B cell (primary cell): ENCODE measurements at regions not wholly inside any gene's neighbourhood (a gene's known extent, or its start where the extent isn't known, plus 50 kb on each side); places are given as distances from the start of the nearest gene placed in this dataset.

Experiments used
- ATAC-seq: fragments of 200-7000 bp; cut with Tn5 transposase; one replicate; pipeline ENCODE4 v1.10.0; 2021; ENCODE audit warnings: low read depth, mild to moderate bottlenecking, moderate number of reproducible peaks, moderate library complexity
- CTCF ChIA-PET: fragments of 350-600 bp; sonication (Branson Sonifier 250); formaldehyde crosslinking; loops from one replicate; lab custom pipeline; 2021; ENCODE audit warnings: antibody characterized with exemption, inconsistent platforms; lab: Charles Lee
- POLR2A ChIA-PET: fragments of 350-600 bp; sonication (Branson Sonifier 250); formaldehyde crosslinking; loops from one replicate; lab custom pipeline; 2021; ENCODE audit warnings: antibody characterized with exemption; lab: Charles Lee
- DNase-seq: peaks from one replicate; pipeline ENCODE4 v3.0.0; 2013
- H2AFZ ChIP-seq: 2 replicates; pipeline ENCODE4 v1.6.1; 2012; ENCODE audit warnings: mild to moderate bottlenecking, low read depth, low read length; ENCODE audit not compliant: insufficient read depth, poor library complexity, severe bottlenecking
- H3K27ac ChIP-seq, 2 donors: 1 replicate in 1 of 2; 2 replicates in 1 of 2; pipeline ENCODE4 v1.5.1; 2012 to 2013; ENCODE audit warnings: low read length in 2 of 2, mild to moderate bottlenecking in 2 of 2, moderate library complexity in 1 of 2
- H3K27me3 ChIP-seq, 4 experiments: fragments of 200-600 bp in 1 of 4; sonication (generic) in 1 of 4; replicated peaks in 1 of 4; 1 replicate in 2 of 4; 2 replicates in 2 of 4; pipeline versions ENCODE4 v1.6.1 to v1.7.0; 2013 to 2016; ENCODE audit warnings: low read length in 3 of 4, mild to moderate bottlenecking in 2 of 4, mixed read lengths in 1 of 4, moderate library complexity in 1 of 4; ENCODE audit not compliant: insufficient read depth in 4 of 4, control insufficient read depth in 3 of 4; ENCODE audit errors: control extremely low read depth in 1 of 4
- H3K36me3 ChIP-seq, 2 experiments: replicated peaks in 1 of 2; 1 replicate in 1 of 2; 2 replicates in 1 of 2; pipeline versions ENCODE4 v1.6.1 to v1.7.1; 2013; ENCODE audit warnings: low read length in 1 of 2; ENCODE audit not compliant: insufficient read depth in 2 of 2, control insufficient read depth in 1 of 2; ENCODE audit errors: control extremely low read depth in 1 of 2, extremely low read depth in 1 of 2
- H3K4me1 ChIP-seq, 2 donors: fragments of 200-600 bp in 1 of 2; sonication (generic) in 1 of 2; 1 replicate in 1 of 2; 2 replicates in 1 of 2; pipeline versions ENCODE4 v1.5.1 to v1.6.1; 2013 to 2017; ENCODE audit warnings: low read length in 2 of 2; ENCODE audit not compliant: control insufficient read depth in 2 of 2, insufficient read depth in 2 of 2
- H3K4me2 ChIP-seq: replicated peaks from 2 replicates; pipeline ENCODE3; 2012; ENCODE audit warnings: mild to moderate bottlenecking, low read depth, low read length; ENCODE audit not compliant: poor library complexity, severe bottlenecking
- H3K4me3 ChIP-seq, 5 experiments: fragments of 200-600 bp in 1 of 5; sonication (generic) in 1 of 5; 1 replicate in 3 of 5; 2 replicates in 2 of 5; pipeline versions ENCODE4 v1.5.1 to v1.7.0; 2011 to 2016; ENCODE audit warnings: low read length in 4 of 5, mild to moderate bottlenecking in 4 of 5, low read depth in 2 of 5, control low read depth in 1 of 5, moderate library complexity in 1 of 5; ENCODE audit not compliant: insufficient read depth in 1 of 5; ENCODE audit errors: control extremely low read depth in 1 of 5, extremely low read depth in 1 of 5
- H3K79me2 ChIP-seq: fragments of 200-600 bp; sonication (generic); one replicate; pipeline ENCODE4 v1.6.0; 2016; ENCODE audit warnings: low read length; ENCODE audit not compliant: control insufficient read depth, insufficient read depth
- H3K9ac ChIP-seq: fragments of 200-600 bp; sonication (generic); 2 replicates; pipeline ENCODE4 v1.6.1; 2017; ENCODE audit warnings: mild to moderate bottlenecking, low read length, moderate library complexity
- H3K9me3 ChIP-seq, 3 donors: one replicate each; pipeline versions ENCODE4 v1.6.1 to v1.7.1; 2013; ENCODE audit warnings: low read length in 2 of 3; ENCODE audit not compliant: control insufficient read depth in 2 of 3, insufficient read depth in 1 of 3; ENCODE audit errors: control extremely low read depth in 1 of 3
- H4K20me1 ChIP-seq: 2 replicates; pipeline ENCODE4 v1.6.0; 2012; ENCODE audit warnings: mild to moderate bottlenecking, low read length; ENCODE audit not compliant: insufficient read depth, control insufficient read depth, poor library complexity, severe bottlenecking
- H3K27ac Mint-ChIP-seq: one replicate; pipeline ENCODE4 v1.8.0; 2021; ENCODE audit warnings: mixed read lengths
- H3K27me3 Mint-ChIP-seq: one replicate; pipeline ENCODE4 v1.8.0; 2021; ENCODE audit warnings: mixed read lengths
- H3K4me1 Mint-ChIP-seq: one replicate; pipeline ENCODE4 v1.8.0; 2021; ENCODE audit warnings: mixed read lengths
- H3K4me3 Mint-ChIP-seq: one replicate; pipeline ENCODE4 v1.8.0; 2021; ENCODE audit warnings: mixed read lengths
- H3K9me3 Mint-ChIP-seq: one replicate; pipeline ENCODE4 v1.8.0; 2022; ENCODE audit warnings: mixed read lengths; ENCODE audit not compliant: insufficient read depth
- CTCF ChIP-seq: fragments of 200-600 bp; IDR thresholded peaks from one replicate; pipeline ENCODE4 v1.8.0; 2022; ENCODE audit warnings: antibody characterized with exemption, mild to moderate bottlenecking
- EZH2 ChIP-seq: IDR thresholded peaks from 2 replicates; pipeline ENCODE4 v1.6.1; 2012; ENCODE audit warnings: borderline replicate concordance, low read depth, mild to moderate bottlenecking, moderate library complexity, low read length; ENCODE audit not compliant: insufficient read depth, poor library complexity, severe bottlenecking
- WGBS: methylation state at CpG from one replicate; pipeline ENCODE4 v1.1.5; 2013; ENCODE audit warnings: missing lambda C conversion rate; ENCODE audit not compliant: insufficient coverage; 5-methylcytosine and 5-hydroxymethylcytosine counted together
- intact Hi-C: fragments of 100-400 bp; cut with micrococcal nuclease; formaldehyde crosslinking; loops from one replicate; pipeline ENCODE4 v1.10.0; 2022

- no peak overlapping the region for H3K4me3 Mint-ChIP-seq
- Histone ChIP-seq H3K27me3 (no peaks in the 10 kb centered on the region), H3K9me3 (no peaks in the 10 kb centered on the region), H3K4me1 (peaks cover 4 to 17% of the 10 kb centered on the region in 2 donors), H3K4me3 (no peak overlapping the region), H2AFZ (no peak overlapping the region), H3K4me2 (no peak overlapping the region), H3K79me2 (no peaks in the 10 kb centered on the region), H3K36me3 (no peaks in the 10 kb centered on the region), H4K20me1 (no peaks in the 10 kb centered on the region), H3K27ac (no peak overlapping the region), H3K9ac (no peak overlapping the region)
- DNase-seq (no peak), ATAC-seq (no peak)
- WGBS: no CpG with 5 or more reads among the region's 2 CpGs
- ChIA-PET POLR2A (no interaction called here), CTCF (no interaction called here)
- H3K27me3 Mint-ChIP-seq: peaks cover 2% of the 10 kb centered on the region
- no peaks in the 10 kb centered on the region for H3K9me3 Mint-ChIP-seq
- intact Hi-C loops: no loop called here
- no peak overlapping the region for H3K27ac Mint-ChIP-seq
- peaks cover 21% of the 10 kb centered on the region for H3K4me1 Mint-ChIP-seq
- no peak for TF ChIP-seq CTCF
- TF ChIP-seq EZH2: no peak
These were observed 379.7 kb upstream of the B3GALT2 start for GRCh38 chr1:193565971-193566577.

- Histone ChIP-seq H3K36me3 (no peaks in the 10 kb centered on the region), H2AFZ (no peak overlapping the region), H3K9ac (no peak overlapping the region), H3K79me2 (no peaks in the 10 kb centered on the region), H3K4me2 (no peak overlapping the region), H3K27ac (no peak overlapping the region), H4K20me1 (no peaks in the 10 kb centered on the region), H3K27me3 (no peaks in the 10 kb centered on the region), H3K4me3 (no peak overlapping the region), H3K4me1 (peaks cover 0 to 4% of the 10 kb centered on the region in 2 donors), H3K9me3 (no peaks in the 10 kb centered on the region)
- TF ChIP-seq CTCF: no peak
- TF ChIP-seq EZH2: no peak
- whole genome bisulfite sequencing: no CpG with 5 or more reads among the region's 2 CpGs
- Mint-ChIP-seq H3K4me3 (no peak overlapping the region), H3K27ac (no peak overlapping the region), H3K4me1 (peaks cover 5% of the 10 kb centered on the region), H3K27me3 (peaks cover 2% of the 10 kb centered on the region), H3K9me3 (no peaks in the 10 kb centered on the region)
- POLR2A ChIA-PET: no interaction called here
- no peak for DNase-seq
- ATAC-seq: no peak
- CTCF ChIA-PET: no interaction called here
- intact Hi-C loops: no loop called here
These were observed 375.7 kb upstream of the B3GALT2 start for GRCh38 chr1:193562121-193562520.
